Hepatocyte (in vitro differentiated cells): ENCODE measurements at regions not wholly inside any gene's neighbourhood (a gene's known extent, or its start where the extent isn't known, plus 50 kb on each side); places are given as distances from the start of the nearest gene placed in this dataset.

Experiments used
- DNase-seq: peaks from one replicate; pipeline ENCODE4 v3.0.0-alpha.2; 2016; ENCODE audit warnings: low spot score
- H2AFZ ChIP-seq: fragments of 200-600 bp; sonication (generic); 2 replicates; pipeline ENCODE4 v1.6.0; 2016; ENCODE audit warnings: antibody characterized with exemption, mild to moderate bottlenecking
- H3K27ac ChIP-seq: fragments of 200-600 bp; sonication (generic); 2 replicates; pipeline ENCODE4 v1.5.1; 2016; ENCODE audit warnings: mild to moderate bottlenecking
- H3K27me3 ChIP-seq: fragments of 200-600 bp; sonication (generic); 2 replicates; pipeline ENCODE4 v1.6.1; 2016
- H3K36me3 ChIP-seq: fragments of 200-600 bp; sonication (generic); replicated peaks from 2 replicates; pipeline ENCODE4 v1.5.1; 2016; ENCODE audit warnings: low read depth; ENCODE audit not compliant: insufficient read depth
- H3K4me1 ChIP-seq: fragments of 200-600 bp; sonication (generic); 2 replicates; pipeline ENCODE4 v1.5.1; 2016; ENCODE audit warnings: mild to moderate bottlenecking, moderate library complexity; ENCODE audit not compliant: insufficient read depth
- H3K4me2 ChIP-seq: fragments of 200-600 bp; sonication (generic); 2 replicates; pipeline ENCODE4 v1.6.0; 2016
- H3K4me3 ChIP-seq: fragments of 200-600 bp; sonication (generic); 2 replicates; pipeline ENCODE4 v1.5.1; 2016; ENCODE audit warnings: mild to moderate bottlenecking
- H3K79me2 ChIP-seq: fragments of 200-600 bp; sonication (generic); 2 replicates; pipeline ENCODE4 v1.6.0; 2017; ENCODE audit warnings: mild to moderate bottlenecking
- H3K9me2 ChIP-seq: fragments of 200-600 bp; sonication (generic); replicated peaks from 2 replicates; pipeline ENCODE4 v1.6.0; 2017; ENCODE audit warnings: mild to moderate bottlenecking; ENCODE audit not compliant: insufficient read depth
- H3K9me3 ChIP-seq: fragments of 200-600 bp; sonication (generic); 2 replicates; pipeline ENCODE4 v1.5.1; 2016; ENCODE audit warnings: low read depth, mild to moderate bottlenecking
- H4K20me1 ChIP-seq: fragments of 200-600 bp; sonication (generic); 2 replicates; pipeline ENCODE4 v1.6.0; 2016; ENCODE audit warnings: mild to moderate bottlenecking; ENCODE audit not compliant: insufficient read depth, poor library complexity, severe bottlenecking
- CTCF ChIP-seq: fragments of 200-600 bp; sonication (generic); IDR thresholded peaks from 2 replicates; pipeline ENCODE4 v1.5.1; 2016; ENCODE audit warnings: antibody characterized with exemption, mild to moderate bottlenecking; ENCODE audit not compliant: poor library complexity
- EZH2 ChIP-seq: fragments of 200-600 bp; sonication (generic); IDR thresholded peaks from 2 replicates; pipeline ENCODE4 v1.6.1; 2016; ENCODE audit warnings: antibody characterized with exemption, mild to moderate bottlenecking, borderline replicate concordance
- EZH2phosphoT487 ChIP-seq: fragments of 200-600 bp; sonication (generic); IDR thresholded peaks from one replicate; pipeline ENCODE4 v1.6.1; 2018; ENCODE audit warnings: antibody characterized with exemption, mild to moderate bottlenecking, low read depth, moderate library complexity; ENCODE audit not compliant: unreplicated experiment, severe bottlenecking
- WGBS: methylation state at CpG from one replicate; pipeline ENCODE4 v1.1.6; 2016; ENCODE audit warnings: low lambda C conversion rate; ENCODE audit errors: missing lambda C conversion rate; 5-methylcytosine and 5-hydroxymethylcytosine counted together

GRCh38 chr2:20563251-20563650 is 87.6 kb downstream of the HS1BP3 start:
- peaks cover 16% of the 10 kb centered on the region for H3K4me1 ChIP-seq
- no peak overlapping the region for H3K4me3 ChIP-seq
- no peak overlapping the region for H3K4me2 ChIP-seq
- H3K27me3 ChIP-seq: no peaks in the 10 kb centered on the region
- no peak for DNase-seq
- WGBS: 93% methylated on average over 3 of the region's 3 CpGs
- H3K36me3 ChIP-seq: no peaks in the 10 kb centered on the region
- H3K9me2 ChIP-seq: no peaks in the 10 kb centered on the region
- TF ChIP-seq CTCF (no peak), EZH2phosphoT487 (no peak), EZH2 (no peak)
- H3K27ac ChIP-seq: no peak overlapping the region
- no peak overlapping the region for H2AFZ ChIP-seq
- no peaks in the 10 kb centered on the region for H4K20me1 ChIP-seq
- no peaks in the 10 kb centered on the region for H3K79me2 ChIP-seq
- H3K9me3 ChIP-seq: no peaks in the 10 kb centered on the region

- Histone ChIP-seq H3K27ac (no peak overlapping the region), H3K79me2 (no peaks in the 10 kb centered on the region), H2AFZ (no peak overlapping the region), H3K36me3 (no peaks in the 10 kb centered on the region), H3K9me3 (no peaks in the 10 kb centered on the region), H3K4me2 (no peak overlapping the region), H3K27me3 (no peaks in the 10 kb centered on the region), H4K20me1 (no peaks in the 10 kb centered on the region), H3K9me2 (no peaks in the 10 kb centered on the region), H3K4me3 (no peak overlapping the region), H3K4me1 (peaks cover 19% of the 10 kb centered on the region)
- WGBS: 90% methylated on average over 5 of the region's 5 CpGs
- TF ChIP-seq CTCF: no peak
- no peak for DNase-seq
These were observed 87.1 kb downstream of the HS1BP3 start for GRCh38 chr2:20563833-20564232.

GRCh38 chr2:20565101-20565622 is 85.7 kb downstream of the HS1BP3 start:
- no peak overlapping the region for H2AFZ ChIP-seq
- H3K4me1 ChIP-seq: peaks cover 21% of the 10 kb centered on the region
- no peaks in the 10 kb centered on the region for H4K20me1 ChIP-seq
- H3K4me2 ChIP-seq: no peak overlapping the region
- no peaks in the 10 kb centered on the region for H3K79me2 ChIP-seq
- 94% methylated on average over 5 of the region's 7 CpGs for WGBS
- TF ChIP-seq EZH2 (no peak), CTCF (no peak), EZH2phosphoT487 (no peak)
- no peak overlapping the region for H3K4me3 ChIP-seq
- DNase-seq: no peak
- no peaks in the 10 kb centered on the region for H3K9me2 ChIP-seq
- no peaks in the 10 kb centered on the region for H3K27me3 ChIP-seq
- no peak overlapping the region for H3K27ac ChIP-seq
- no peaks in the 10 kb centered on the region for H3K9me3 ChIP-seq
- no peaks in the 10 kb centered on the region for H3K36me3 ChIP-seq

GRCh38 chr2:20565623-20566236 is 85.2 kb downstream of the HS1BP3 start:
- Histone ChIP-seq H3K9me2 (no peaks in the 10 kb centered on the region), H3K4me2 (no peak overlapping the region), H3K79me2 (no peaks in the 10 kb centered on the region), H3K36me3 (no peaks in the 10 kb centered on the region), H3K27me3 (no peaks in the 10 kb centered on the region), H4K20me1 (no peaks in the 10 kb centered on the region), H3K27ac (no peak overlapping the region), H3K4me3 (no peak overlapping the region), H3K4me1 (peaks cover 21% of the 10 kb centered on the region), H2AFZ (no peak overlapping the region), H3K9me3 (no peaks in the 10 kb centered on the region)
- WGBS: 79% methylated on average over 8 of the region's 8 CpGs
- TF ChIP-seq EZH2phosphoT487 (no peak), CTCF (no peak), EZH2 (no peak)
- DNase-seq: no peak
